Skin of body (tissue), 1 donor: ENCODE measurements at regions not wholly inside any gene's neighbourhood (a gene's known extent, or its start where the extent isn't known, plus 50 kb on each side); places are given as distances from the start of the nearest gene placed in this dataset.

Experiments
- DNase-seq: peaks from one replicate; lab custom pipeline; 2025; lab: John Stamatoyannopoulos, UW

DNA sequence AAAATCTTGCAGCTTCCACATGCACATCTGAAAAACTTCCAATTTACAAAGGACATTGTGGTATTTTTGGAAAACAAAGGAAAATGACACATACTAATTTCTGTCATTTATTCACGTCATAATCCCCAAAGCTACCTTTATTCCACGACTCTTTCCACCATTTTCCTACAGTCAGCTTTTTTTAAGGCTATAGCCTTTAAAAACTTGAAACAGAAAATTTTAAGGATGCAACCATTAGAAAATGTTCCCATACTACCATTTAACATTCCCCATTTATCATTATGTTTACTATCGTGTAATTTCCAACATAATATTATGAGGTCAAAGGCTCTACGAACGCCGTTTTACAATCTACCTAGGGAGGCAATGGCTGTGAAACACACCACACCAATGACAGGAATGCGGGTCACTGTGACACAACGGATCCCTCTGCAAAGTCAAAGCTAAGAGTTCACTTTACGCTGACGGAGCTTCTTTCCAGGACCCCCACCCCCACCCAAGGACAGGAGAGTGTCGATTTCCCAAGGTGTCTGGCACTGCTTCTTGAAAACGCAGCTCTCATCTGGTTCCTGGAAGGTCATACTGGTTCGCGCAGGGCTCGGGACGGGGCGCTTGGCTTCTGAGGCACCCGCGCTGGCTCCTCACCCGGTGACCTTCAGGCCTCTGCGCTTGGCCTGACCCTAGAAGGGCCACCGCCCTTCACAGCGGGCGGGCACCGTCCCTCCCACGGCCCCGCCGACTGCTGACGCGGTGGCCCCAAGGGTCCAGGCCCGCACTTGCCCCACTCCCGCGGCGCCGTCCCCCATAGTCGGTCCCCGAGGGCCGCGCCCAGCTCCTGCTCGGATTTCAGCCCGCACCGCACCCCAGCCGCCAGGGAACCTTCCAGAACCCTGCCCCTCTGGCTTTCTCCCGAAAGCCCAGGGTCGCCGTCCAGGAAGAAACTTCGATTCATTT is 50.5 kb upstream of the ATF3 start:
- peak; percentile 23 for DNase-seq

DNA sequence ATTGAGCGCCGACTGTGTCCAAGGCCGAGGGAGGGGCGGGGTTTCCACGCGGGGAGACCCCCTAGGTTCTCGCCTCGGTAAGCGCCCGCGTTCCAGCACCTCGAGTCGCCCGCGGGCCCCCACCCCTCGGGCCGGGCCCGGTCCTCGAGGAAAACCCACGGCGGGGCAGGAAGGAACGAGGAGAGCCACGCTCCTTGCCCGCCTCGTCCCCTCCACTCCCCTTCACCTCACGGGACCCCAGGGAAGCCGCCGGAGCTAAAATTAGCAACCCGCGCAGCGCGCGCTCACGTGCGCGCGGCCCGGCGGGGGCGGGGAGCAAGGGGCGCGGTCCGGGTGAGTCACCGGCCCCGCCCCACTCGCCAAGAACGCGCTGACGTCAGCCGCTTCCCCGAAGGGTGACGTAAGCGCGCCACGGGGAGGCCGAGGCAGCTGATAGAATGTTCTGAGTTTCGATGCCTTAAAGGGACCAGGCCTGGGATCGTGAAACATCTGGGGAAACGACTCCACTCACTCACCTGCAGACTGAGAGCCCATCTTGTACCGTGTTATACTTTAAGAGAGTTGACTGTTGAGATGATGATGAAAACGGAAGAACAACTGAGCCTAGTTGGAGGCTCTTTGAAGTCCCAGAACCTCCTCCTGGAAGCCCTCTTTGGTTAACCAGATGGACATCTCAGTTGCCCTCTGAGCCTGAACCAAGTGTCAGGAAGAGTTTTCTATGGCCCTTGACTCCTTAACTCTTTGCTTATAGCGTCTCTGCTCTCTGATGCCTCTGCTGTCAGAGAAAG is 49.7 kb upstream of the ATF3 start:
- DNase-seq = peak; percentile 93
